ENCODE measurements at regions not wholly inside any gene's neighbourhood (a gene's known extent, or its start where the extent isn't known, plus 50 kb on each side); places are given as distances from the start of the nearest gene placed in this dataset.

DNA sequence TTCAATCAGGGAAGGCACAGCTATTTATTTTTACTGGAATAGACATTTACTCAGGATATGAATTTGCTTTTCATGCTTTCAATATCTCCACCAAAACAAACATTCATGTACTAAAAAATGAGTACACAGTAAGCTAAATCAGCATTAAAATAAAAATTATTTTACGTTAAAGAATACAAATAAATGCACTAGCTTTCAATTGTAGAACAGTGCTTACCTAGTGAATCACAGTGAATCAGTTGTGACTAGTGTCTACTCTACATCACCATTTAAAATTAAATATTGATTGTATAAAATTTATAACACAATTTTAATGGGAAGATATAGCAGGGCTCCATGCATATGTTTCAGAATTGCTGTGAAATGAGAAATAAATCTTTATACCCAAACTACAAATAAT, 929.6 kb upstream of the ATXN8OS start:
- TF ChIP-seq, protein P1, sequence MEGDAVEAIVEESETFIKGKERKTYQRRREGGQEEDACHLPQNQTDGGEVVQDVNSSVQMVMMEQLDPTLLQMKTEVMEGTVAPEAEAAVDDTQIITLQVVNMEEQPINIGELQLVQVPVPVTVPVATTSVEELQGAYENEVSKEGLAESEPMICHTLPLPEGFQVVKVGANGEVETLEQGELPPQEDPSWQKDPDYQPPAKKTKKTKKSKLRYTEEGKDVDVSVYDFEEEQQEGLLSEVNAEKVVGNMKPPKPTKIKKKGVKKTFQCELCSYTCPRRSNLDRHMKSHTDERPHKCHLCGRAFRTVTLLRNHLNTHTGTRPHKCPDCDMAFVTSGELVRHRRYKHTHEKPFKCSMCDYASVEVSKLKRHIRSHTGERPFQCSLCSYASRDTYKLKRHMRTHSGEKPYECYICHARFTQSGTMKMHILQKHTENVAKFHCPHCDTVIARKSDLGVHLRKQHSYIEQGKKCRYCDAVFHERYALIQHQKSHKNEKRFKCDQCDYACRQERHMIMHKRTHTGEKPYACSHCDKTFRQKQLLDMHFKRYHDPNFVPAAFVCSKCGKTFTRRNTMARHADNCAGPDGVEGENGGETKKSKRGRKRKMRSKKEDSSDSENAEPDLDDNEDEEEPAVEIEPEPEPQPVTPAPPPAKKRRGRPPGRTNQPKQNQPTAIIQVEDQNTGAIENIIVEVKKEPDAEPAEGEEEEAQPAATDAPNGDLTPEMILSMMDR (IDR thresholded peaks at IDR 0.05; ENCODE audit: low read length, missing control alignments): no peak
- DNase-seq (ENCODE audit: low read depth): no peak
- no peak overlapping the region for H3K4me3 ChIP-seq (replicated peaks; ENCODE audit: low read depth, low read length)

DNA sequence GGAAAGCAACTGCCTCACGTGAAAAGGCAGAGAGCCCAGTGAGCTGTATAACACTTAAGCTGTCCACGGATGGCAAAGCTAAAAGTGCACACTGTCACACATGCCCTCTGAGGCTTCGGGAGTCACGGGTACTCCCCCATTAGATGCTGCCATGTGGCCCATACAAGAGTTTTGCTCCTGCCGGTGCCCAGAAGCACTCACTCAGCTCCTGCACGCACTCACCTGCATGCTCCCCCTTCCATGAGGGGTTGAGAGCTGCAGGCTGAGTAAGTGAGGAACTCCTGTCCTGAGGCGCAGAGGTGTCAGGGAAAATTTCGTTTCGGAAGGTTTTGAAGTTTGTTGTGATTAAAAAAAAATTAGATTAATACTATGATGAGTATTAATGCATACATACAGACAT, 939.2 kb upstream of the ATXN8OS start:
- no peak overlapping the region for H3K4me3 ChIP-seq (replicated peaks; ENCODE audit: low read depth, low read length)
- TF ChIP-seq, protein P1 (IDR thresholded peaks at IDR 0.05; ENCODE audit: low read length, missing control alignments): no peak
- DNase-seq (ENCODE audit: low read depth): no peak

DNA sequence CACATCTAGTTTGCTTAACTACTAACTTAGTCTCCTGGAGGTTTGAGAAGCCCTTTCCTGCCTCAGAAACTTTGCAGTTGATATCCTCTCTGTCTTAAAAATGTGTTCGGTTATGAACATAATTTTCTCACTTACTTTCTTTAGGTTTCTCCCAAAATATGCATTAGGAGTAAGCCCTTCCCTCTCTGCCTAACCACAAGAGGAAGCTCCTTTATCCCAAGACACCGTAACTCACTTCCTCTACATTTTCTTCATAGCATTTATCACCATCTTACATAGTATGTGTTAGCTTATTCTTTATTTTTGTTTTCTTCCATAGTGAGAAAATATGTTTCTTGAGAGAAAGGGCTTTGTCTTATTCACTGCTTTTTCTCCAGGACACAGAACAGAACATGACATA, 952.5 kb upstream of the ATXN8OS start:
- DNase-seq (ENCODE audit: low read depth): no peak
- TF ChIP-seq, protein P1 (IDR thresholded peaks at IDR 0.05; ENCODE audit: low read length, missing control alignments): no peak
- no peak overlapping the region for H3K4me3 ChIP-seq (replicated peaks; ENCODE audit: low read depth, low read length)

- no peak for DNase-seq (ENCODE audit: low read depth)
- TF ChIP-seq, protein P1 (IDR thresholded peaks at IDR 0.05; ENCODE audit: low read length, missing control alignments): no peak
- H3K4me3 ChIP-seq (replicated peaks; ENCODE audit: low read depth, low read length): no peak overlapping the region
Measured at GRCh38 chr13:69142101-69142500, 965.5 kb upstream of the ATXN8OS start.

DNA sequence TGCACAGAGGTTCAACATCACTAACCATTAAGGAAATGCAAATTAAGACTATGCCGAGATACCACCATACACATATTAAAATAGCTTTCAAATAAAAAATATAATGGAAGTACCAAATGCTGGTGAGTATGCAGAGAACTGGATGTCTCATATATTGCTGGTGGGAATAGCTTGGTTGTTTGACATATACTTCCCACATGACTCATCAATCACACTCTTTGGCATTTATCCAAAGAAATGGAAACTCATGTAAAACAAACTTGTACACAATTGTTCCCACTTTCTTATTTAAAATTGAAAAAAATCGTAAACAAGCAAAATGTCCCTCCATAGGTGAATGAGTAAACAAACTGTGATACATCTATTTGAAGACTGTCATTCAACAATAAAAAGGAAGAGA, 982.6 kb upstream of the ATXN8OS start:
- no peak overlapping the region for H3K4me3 ChIP-seq (replicated peaks; ENCODE audit: low read depth, low read length)
- TF ChIP-seq, protein P1 (IDR thresholded peaks at IDR 0.05; ENCODE audit: low read length, missing control alignments): no peak
- no peak for DNase-seq (ENCODE audit: low read depth)

GRCh38 chr13:69109891-69110525, 997.6 kb upstream of the ATXN8OS start:
- H3K4me3 ChIP-seq (replicated peaks; ENCODE audit: low read depth, low read length): no peak overlapping the region
- DNase-seq (ENCODE audit: low read depth): no peak
- TF ChIP-seq, protein P1 (IDR thresholded peaks at IDR 0.05; ENCODE audit: low read length, missing control alignments): no peak

DNA sequence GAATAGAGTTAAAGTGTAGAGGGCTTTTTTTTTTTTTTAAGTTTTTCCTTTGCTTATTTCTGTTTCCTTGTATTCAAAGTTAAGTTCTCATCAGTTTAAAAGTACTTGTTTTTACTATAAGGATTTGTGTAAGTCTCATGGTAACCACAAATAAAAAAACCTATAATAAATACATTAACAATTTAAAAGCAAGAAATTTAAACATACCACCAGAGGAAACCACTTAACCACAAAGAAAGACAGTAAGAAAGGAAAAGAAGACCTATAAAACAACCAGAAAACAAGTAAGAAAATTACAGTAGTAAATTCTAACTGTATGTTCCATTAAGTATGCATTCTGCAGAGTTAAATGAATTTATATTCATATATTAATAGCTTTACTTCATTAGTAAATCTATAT, 999.1 kb upstream of the ATXN8OS start:
- no peak overlapping the region for H3K4me3 ChIP-seq (replicated peaks; ENCODE audit: low read depth, low read length)
- TF ChIP-seq, protein P1 (IDR thresholded peaks at IDR 0.05; ENCODE audit: low read length, missing control alignments): no peak
- DNase-seq (ENCODE audit: low read depth): no peak
